K562 (cell line): ENCODE measurements at regions not wholly inside any gene's neighbourhood (a gene's known extent, or its start where the extent isn't known, plus 50 kb on each side); places are given as distances from the start of the nearest gene placed in this dataset.
A peak's percentile ranks its signal among the peaks of the same experiment; 100 is the strongest.

Experiments
- CBX3 ChIP-seq, 2 experiments: IDR thresholded peaks; 1 replicate in 1 of 2; 2 replicates in 1 of 2; pipeline ENCODE4 v1.6.1; 2012; ENCODE audit warnings: inconsistent platforms in 2 of 2, low read length in 2 of 2, borderline replicate concordance in 1 of 2, control low read depth in 1 of 2
- DMBX1 ChIP-seq: fragments of 250-450 bp; sonication (Bioruptor Pico); IDR thresholded peaks from 2 replicates; pipeline ENCODE4 v1.8.0; 2022; ENCODE audit warnings: inconsistent platforms, mild to moderate bottlenecking, moderate library complexity, borderline replicate concordance
- FOXJ2 ChIP-seq: fragments of 200-800 bp; sonication (Bioruptor generic); IDR thresholded peaks from 2 replicates; pipeline ENCODE4 v1.6.1; 2016; ENCODE audit warnings: missing genetic modification characterization, missing compliant biosample characterization
- FOXP1 ChIP-seq: sonication (generic); formaldehyde crosslinking; IDR thresholded peaks from 2 replicates; pipeline ENCODE4 v1.8.0; 2022; ENCODE audit warnings: mild to moderate bottlenecking, missing genetic modification reagents
- IRF2 ChIP-seq: sonication (generic); formaldehyde crosslinking; IDR thresholded peaks from 2 replicates; pipeline ENCODE4 v1.8.1; 2022; ENCODE audit warnings: mild to moderate bottlenecking, missing genetic modification reagents
- JUN ChIP-seq, 2 experiments: sonication (generic) in 1 of 2; formaldehyde crosslinking in 1 of 2; IDR thresholded peaks; 2 replicates each; pipeline versions ENCODE4 v1.6.1 to v1.8.0; 2012 to 2022; ENCODE audit warnings: borderline replicate concordance in 2 of 2, mild to moderate bottlenecking in 2 of 2, improper control_type of control experiment in 1 of 2, low read depth in 1 of 2, low read length in 1 of 2, missing genetic modification reagents in 1 of 2
- RCOR1 ChIP-seq, 2 experiments: IDR thresholded peaks; 2 replicates each; pipeline ENCODE4 v1.6.1; 2012; ENCODE audit warnings: low read depth in 2 of 2, low read length in 2 of 2, borderline replicate concordance in 1 of 2, improper control_type of control experiment in 1 of 2
- RFX1 ChIP-seq: fragments of 450-650 bp; IDR thresholded peaks from 2 replicates; pipeline ENCODE4 v1.6.1; 2016; ENCODE audit warnings: mild to moderate bottlenecking, moderate library complexity
- RFX5 ChIP-seq: IDR thresholded peaks from 2 replicates; pipeline ENCODE4 v1.6.1; 2011; ENCODE audit warnings: low read depth, mild to moderate bottlenecking, improper control_type of control experiment, low read length
- SIN3A ChIP-seq, 2 experiments: fragments of 150-350 bp in 1 of 2; IDR thresholded peaks; 2 replicates each; pipeline ENCODE4 v1.6.1; 2011 to 2016; ENCODE audit warnings: borderline replicate concordance in 2 of 2, low read depth in 2 of 2, low read length in 2 of 2, mild to moderate bottlenecking in 2 of 2, moderate library complexity in 2 of 2; ENCODE audit not compliant: control insufficient read depth in 1 of 2
- SIX5 ChIP-seq, 2 experiments: IDR thresholded peaks; 2 replicates each; pipeline ENCODE4 v1.6.1; 2011; ENCODE audit warnings: low read length in 2 of 2, borderline replicate concordance in 1 of 2, low read depth in 1 of 2, mild to moderate bottlenecking in 1 of 2, moderate library complexity in 1 of 2; ENCODE audit not compliant: insufficient read depth in 1 of 2
- TCF7 ChIP-seq: sonication (generic); IDR thresholded peaks from 2 replicates; pipeline ENCODE4 v1.6.1; 2016; ENCODE audit warnings: antibody characterized with exemption, borderline replicate concordance
- TEAD2 ChIP-seq: fragments of 450-650 bp; IDR thresholded peaks from 2 replicates; pipeline ENCODE4 v1.6.1; 2016; ENCODE audit warnings: missing genetic modification characterization, control low read depth, missing compliant biosample characterization
- ZNF778 ChIP-seq: fragments of 450-650 bp; formaldehyde crosslinking; IDR thresholded peaks from 2 replicates; pipeline ENCODE4 v1.4.0; 2020; ENCODE audit warnings: mild to moderate bottlenecking, moderate library complexity
- ZNF830 ChIP-seq: fragments of 250-450 bp; sonication (Bioruptor Pico); IDR thresholded peaks from 2 replicates; pipeline ENCODE4 v1.5.0; 2021; ENCODE audit warnings: mild to moderate bottlenecking
- TF ChIP-seq, protein P1 (sequence below): fragments of 250-450 bp; sonication (Bioruptor Pico); IDR thresholded peaks from 2 replicates; pipeline ENCODE4 v1.5.0; 2021
- TF ChIP-seq, protein P2 (sequence below), 2 experiments: IDR thresholded peaks in 1 of 2; conservative IDR thresholded peaks in 1 of 2; 2 replicates each; pipeline ENCODE4 v1.6.1; 2016; ENCODE audit warnings: low read depth in 2 of 2, mild to moderate bottlenecking in 1 of 2, missing compliant biosample characterization in 1 of 2, missing genetic modification characterization in 1 of 2, moderate library complexity in 1 of 2
- TF ChIP-seq, protein P3 (sequence below): fragments of 250-450 bp; sonication (Bioruptor Pico); IDR thresholded peaks from 2 replicates; pipeline ENCODE4 v1.5.0; 2021; ENCODE audit warnings: mild to moderate bottlenecking, borderline replicate concordance
- TF ChIP-seq, protein P4 (sequence below), 2 experiments: fragments of 200-800 bp in 1 of 2; sonication (Bioruptor generic) in 1 of 2; sonication (generic) in 1 of 2; formaldehyde crosslinking in 1 of 2; IDR thresholded peaks in 1 of 2; conservative IDR thresholded peaks in 1 of 2; 2 replicates each; pipeline versions ENCODE4 v1.5.0 to v1.6.1; 2016 to 2020; ENCODE audit warnings: missing compliant biosample characterization in 1 of 2, missing genetic modification characterization in 1 of 2, missing genetic modification reagents in 1 of 2

DNA sequence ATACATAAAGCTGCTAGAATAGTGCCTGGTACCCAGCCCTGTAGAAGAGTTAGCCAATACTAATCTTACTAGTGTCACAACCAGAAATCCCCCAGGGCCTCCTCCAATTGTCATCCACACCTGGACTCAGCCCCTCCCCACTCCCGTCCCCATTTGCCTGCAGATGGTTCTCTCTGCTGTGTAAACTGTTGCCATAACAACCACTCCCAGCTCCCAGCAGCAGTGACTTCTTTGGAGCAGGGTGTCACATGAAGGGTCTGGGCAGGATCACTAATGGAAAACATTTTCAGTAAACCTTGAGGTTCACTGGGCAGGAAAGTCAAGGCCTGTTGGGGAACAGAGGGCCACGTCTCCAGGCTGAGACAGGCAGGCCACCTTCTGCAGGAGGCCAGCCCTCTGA is 126.0 kb upstream of the IPO9 start (continued):
- TF ChIP-seq, protein P1, sequence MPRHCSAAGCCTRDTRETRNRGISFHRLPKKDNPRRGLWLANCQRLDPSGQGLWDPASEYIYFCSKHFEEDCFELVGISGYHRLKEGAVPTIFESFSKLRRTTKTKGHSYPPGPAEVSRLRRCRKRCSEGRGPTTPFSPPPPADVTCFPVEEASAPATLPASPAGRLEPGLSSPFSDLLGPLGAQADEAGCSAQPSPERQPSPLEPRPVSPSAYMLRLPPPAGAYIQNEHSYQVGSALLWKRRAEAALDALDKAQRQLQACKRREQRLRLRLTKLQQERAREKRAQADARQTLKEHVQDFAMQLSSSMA = no peak
- peak in 1 of 2 experiments; percentile 45; a peak in 1 of 4 replicates for TF ChIP-seq RCOR1 (IDR thresholded peaks at IDR 0.05; ENCODE audit: borderline replicate concordance in 1 of 2, low read depth in 2 of 2, low read length in 2 of 2)
- no peak for TF ChIP-seq ZNF830 (CRISPR knock-in tag)
- TF ChIP-seq, protein P2, sequence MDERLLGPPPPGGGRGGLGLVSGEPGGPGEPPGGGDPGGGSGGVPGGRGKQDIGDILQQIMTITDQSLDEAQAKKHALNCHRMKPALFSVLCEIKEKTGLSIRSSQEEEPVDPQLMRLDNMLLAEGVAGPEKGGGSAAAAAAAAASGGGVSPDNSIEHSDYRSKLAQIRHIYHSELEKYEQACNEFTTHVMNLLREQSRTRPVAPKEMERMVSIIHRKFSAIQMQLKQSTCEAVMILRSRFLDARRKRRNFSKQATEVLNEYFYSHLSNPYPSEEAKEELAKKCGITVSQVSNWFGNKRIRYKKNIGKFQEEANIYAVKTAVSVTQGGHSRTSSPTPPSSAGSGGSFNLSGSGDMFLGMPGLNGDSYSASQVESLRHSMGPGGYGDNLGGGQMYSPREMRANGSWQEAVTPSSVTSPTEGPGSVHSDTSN (CRISPR knock-in tag; IDR thresholded peaks at IDR 0.05; ENCODE audit: low read depth) = no peak
- TF ChIP-seq, protein P2 (tag; conservative IDR thresholded peaks at IDR 0.05; ENCODE audit: low read depth) = no peak
- TF ChIP-seq, protein P3, sequence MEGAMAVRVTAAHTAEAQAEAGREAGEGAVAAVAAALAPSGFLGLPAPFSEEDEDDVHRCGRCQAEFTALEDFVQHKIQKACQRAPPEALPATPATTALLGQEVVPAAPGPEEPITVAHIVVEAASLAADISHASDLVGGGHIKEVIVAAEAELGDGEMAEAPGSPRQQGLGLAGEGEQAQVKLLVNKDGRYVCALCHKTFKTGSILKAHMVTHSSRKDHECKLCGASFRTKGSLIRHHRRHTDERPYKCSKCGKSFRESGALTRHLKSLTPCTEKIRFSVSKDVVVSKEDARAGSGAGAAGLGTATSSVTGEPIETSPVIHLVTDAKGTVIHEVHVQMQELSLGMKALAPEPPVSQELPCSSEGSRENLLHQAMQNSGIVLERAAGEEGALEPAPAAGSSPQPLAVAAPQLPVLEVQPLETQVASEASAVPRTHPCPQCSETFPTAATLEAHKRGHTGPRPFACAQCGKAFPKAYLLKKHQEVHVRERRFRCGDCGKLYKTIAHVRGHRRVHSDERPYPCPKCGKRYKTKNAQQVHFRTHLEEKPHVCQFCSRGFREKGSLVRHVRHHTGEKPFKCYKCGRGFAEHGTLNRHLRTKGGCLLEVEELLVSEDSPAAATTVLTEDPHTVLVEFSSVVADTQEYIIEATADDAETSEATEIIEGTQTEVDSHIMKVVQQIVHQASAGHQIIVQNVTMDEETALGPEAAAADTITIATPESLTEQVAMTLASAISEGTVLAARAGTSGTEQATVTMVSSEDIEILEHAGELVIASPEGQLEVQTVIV = no peak
- TF ChIP-seq CBX3 (IDR thresholded peaks at IDR 0.05; ENCODE audit: borderline replicate concordance in 1 of 2, low read length in 2 of 2) = no peak
- no peak for TF ChIP-seq IRF2
- no peak for TF ChIP-seq SIX5 (IDR thresholded peaks at IDR 0.05; ENCODE audit: borderline replicate concordance in 1 of 2, insufficient read depth in 1 of 2, low read depth in 1 of 2, low read length in 2 of 2)
- TF ChIP-seq FOXJ2 = peak; percentile 97
- TF ChIP-seq RFX5 = 0 out of 2 replicates have a peak, but pooled peaks have one; percentile 35
- no peak for TF ChIP-seq TEAD2 (tag)
- TF ChIP-seq, protein P4, sequence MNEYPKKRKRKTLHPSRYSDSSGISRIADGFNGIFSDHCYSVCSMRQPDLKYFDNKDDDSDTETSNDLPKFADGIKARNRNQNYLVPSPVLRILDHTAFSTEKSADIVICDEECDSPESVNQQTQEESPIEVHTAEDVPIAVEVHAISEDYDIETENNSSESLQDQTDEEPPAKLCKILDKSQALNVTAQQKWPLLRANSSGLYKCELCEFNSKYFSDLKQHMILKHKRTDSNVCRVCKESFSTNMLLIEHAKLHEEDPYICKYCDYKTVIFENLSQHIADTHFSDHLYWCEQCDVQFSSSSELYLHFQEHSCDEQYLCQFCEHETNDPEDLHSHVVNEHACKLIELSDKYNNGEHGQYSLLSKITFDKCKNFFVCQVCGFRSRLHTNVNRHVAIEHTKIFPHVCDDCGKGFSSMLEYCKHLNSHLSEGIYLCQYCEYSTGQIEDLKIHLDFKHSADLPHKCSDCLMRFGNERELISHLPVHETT (CRISPR knock-in tag; conservative IDR thresholded peaks at IDR 0.05 in 1 of 2, IDR thresholded peaks at IDR 0.05 in 1 of 2) = no peak
- no peak for TF ChIP-seq ZNF778 (CRISPR knock-in tag)
- TF ChIP-seq RFX1 = peak; percentile 95
- 0 out of 2 replicates have a peak, but pooled peaks have one; percentile 21 for TF ChIP-seq FOXP1 (CRISPR knock-in tag)
- 0 out of 2 replicates have a peak, but pooled peaks have one; percentile 8 for TF ChIP-seq JUN (IDR thresholded peaks at IDR 0.05; ENCODE audit: borderline replicate concordance, low read depth, low read length)
- TF ChIP-seq JUN (CRISPR knock-in tag; IDR thresholded peaks at IDR 0.05; ENCODE audit: borderline replicate concordance) = no peak
- no peak for TF ChIP-seq SIN3A (IDR thresholded peaks at IDR 0.05; ENCODE audit: borderline replicate concordance in 2 of 2, control insufficient read depth in 1 of 2, low read depth in 2 of 2, low read length in 2 of 2)
- no peak for TF ChIP-seq DMBX1 (CRISPR knock-in tag)
- TF ChIP-seq TCF7 = no peak
